DND-41 (cell line): ENCODE measurements at regions not wholly inside any gene's neighbourhood (a gene's known extent, or its start where the extent isn't known, plus 50 kb on each side); places are given as distances from the start of the nearest gene placed in this dataset.

Source experiments
- CTCF ChIP-seq: IDR thresholded peaks from 2 replicates; pipeline ENCODE4 v1.5.1; 2012; ENCODE audit warnings: borderline replicate concordance, low read length, moderate library complexity, mild to moderate bottlenecking; ENCODE audit not compliant: poor library complexity, severe bottlenecking; ENCODE audit errors: extremely low read depth
- EZH2 ChIP-seq: IDR thresholded peaks from 3 replicates; pipeline ENCODE4 v1.6.1; 2012; ENCODE audit warnings: borderline replicate concordance, low read depth, mild to moderate bottlenecking, moderate library complexity, low read length, inconsistent platforms; ENCODE audit not compliant: severe bottlenecking

GRCh38 chr9:4926239-4926638 is 58.8 kb upstream of the JAK2 start:
- TF ChIP-seq CTCF (no peak), EZH2 (no peak)
